AG09319 (cell line): ENCODE measurements at regions not wholly inside any gene's neighbourhood (a gene's known extent, or its start where the extent isn't known, plus 50 kb on each side); places are given as distances from the start of the nearest gene placed in this dataset.

Experiments used
- DNase-seq: peaks from one replicate; pipeline ENCODE4 v3.0.0-alpha.2; 2010; ENCODE audit warnings: low read depth; ENCODE audit errors: extremely low read depth
- CTCF ChIP-seq: IDR thresholded peaks from 2 replicates; pipeline ENCODE4 v1.5.1; 2011; ENCODE audit warnings: low read depth, mild to moderate bottlenecking, inconsistent platforms, low read length, moderate library complexity

GRCh38 chr5:39523821-39524220 lies 99.0 kb upstream of the DAB2 start:
- DNase-seq: no peak
- no peak for TF ChIP-seq CTCF

GRCh38 chr5:39521940-39522590 lies 97.3 kb upstream of the DAB2 start:
- no peak for DNase-seq
- no peak; the same call in 1 of the 2 replicates for TF ChIP-seq CTCF

GRCh38 chr5:39521098-39521860 lies 96.5 kb upstream of the DAB2 start:
- no peak for DNase-seq
- TF ChIP-seq CTCF: no peak

- TF ChIP-seq CTCF: no peak
These were observed 95.4 kb upstream of the DAB2 start for GRCh38 chr5:39520232-39520572.

GRCh38 chr5:39519566-39520231 lies 94.9 kb upstream of the DAB2 start:
- no peak for DNase-seq
- TF ChIP-seq CTCF: no peak

More at GRCh38 chr5:39520232-39520572, 95.4 kb upstream of the DAB2 start:
- peak; percentile 59 for DNase-seq

- no peak for DNase-seq
- TF ChIP-seq CTCF: no peak
These were observed 94.3 kb upstream of the DAB2 start for GRCh38 chr5:39519079-39519478.

GRCh38 chr5:39518516-39518915 lies 93.7 kb upstream of the DAB2 start:
- no peak for TF ChIP-seq CTCF
- DNase-seq: peak; percentile 68
